CD4-positive, alpha-beta memory T cell (primary cell): ENCODE measurements at regions not wholly inside any gene's neighbourhood (a gene's known extent, or its start where the extent isn't known, plus 50 kb on each side); places are given as distances from the start of the nearest gene placed in this dataset.

Experiments
- CTCF ChIA-PET: fragments of 350-600 bp; sonication (Branson Sonifier 250); formaldehyde crosslinking; loops from one replicate; lab custom pipeline; 2021; ENCODE audit warnings: inconsistent platforms; ENCODE audit not compliant: partially characterized antibody; lab: Charles Lee
- POLR2A ChIA-PET: fragments of 350-600 bp; sonication (Branson Sonifier 250); formaldehyde crosslinking; loops from one replicate; lab custom pipeline; 2021; ENCODE audit not compliant: partially characterized antibody; lab: Charles Lee
- DNase-seq, 5 donors: peaks; one replicate each; pipeline versions ENCODE4 v3.0.0 to v3.0.0-alpha.2; 2020 to 2022; ENCODE audit warnings: mixed read lengths in 1 of 5
- H3K27ac ChIP-seq: one replicate; pipeline ENCODE4 v1.7.0; 2013; ENCODE audit warnings: low read depth, low read length
- H3K27me3 ChIP-seq: 2 replicates; pipeline ENCODE4 v1.7.0; 2013; ENCODE audit warnings: mild to moderate bottlenecking, low read length, moderate library complexity; ENCODE audit not compliant: insufficient read depth
- H3K36me3 ChIP-seq: 2 replicates; pipeline ENCODE4 v1.7.0; 2013; ENCODE audit warnings: mild to moderate bottlenecking, low read length, moderate library complexity; ENCODE audit not compliant: insufficient read depth
- H3K4me1 ChIP-seq: 2 replicates; pipeline ENCODE4 v1.7.0; 2013; ENCODE audit warnings: mild to moderate bottlenecking, low read length, moderate library complexity; ENCODE audit not compliant: insufficient read depth
- H3K4me3 ChIP-seq, 2 donors: one replicate each; pipeline ENCODE4 v1.7.0; 2013; ENCODE audit warnings: low read length in 2 of 2, mild to moderate bottlenecking in 1 of 2
- H3K9me3 ChIP-seq, 2 donors: one replicate each; pipeline ENCODE4 v1.7.0; 2013; ENCODE audit warnings: low read length in 2 of 2, control low read depth in 1 of 2; ENCODE audit not compliant: control insufficient read depth in 1 of 2
- H3K27ac Mint-ChIP-seq, 7 donors: one replicate each; pipeline ENCODE4 v1.8.0; 2020 to 2021; ENCODE audit warnings: mixed read lengths in 7 of 7, mild to moderate bottlenecking in 6 of 7, inconsistent platforms in 3 of 7, moderate library complexity in 3 of 7
- H3K27me3 Mint-ChIP-seq, 2 donors: one replicate each; pipeline ENCODE4 v1.8.0; 2020 to 2021; ENCODE audit warnings: mixed read lengths in 2 of 2
- H3K36me3 Mint-ChIP-seq, 2 donors: one replicate each; pipeline ENCODE4 v1.8.0; 2020 to 2021; ENCODE audit warnings: mixed read lengths in 2 of 2, inconsistent platforms in 1 of 2, mild to moderate bottlenecking in 1 of 2
- H3K4me1 Mint-ChIP-seq, 4 donors: one replicate each; pipeline ENCODE4 v1.8.0; 2020 to 2021; ENCODE audit warnings: mixed read lengths in 4 of 4, mild to moderate bottlenecking in 1 of 4
- H3K4me3 Mint-ChIP-seq, 8 donors: one replicate each; pipeline ENCODE4 v1.8.0; 2020 to 2021; ENCODE audit warnings: mixed read lengths in 8 of 8, mild to moderate bottlenecking in 7 of 8, moderate library complexity in 6 of 8, inconsistent platforms in 3 of 8
- H3K9me3 Mint-ChIP-seq, 8 donors: one replicate each; pipeline ENCODE4 v1.8.0; 2020 to 2021; ENCODE audit warnings: mixed read lengths in 8 of 8, mild to moderate bottlenecking in 5 of 8, inconsistent platforms in 3 of 8, moderate library complexity in 1 of 8
- intact Hi-C: fragments of 100-400 bp; cut with micrococcal nuclease; formaldehyde crosslinking; loops from one replicate; pipeline ENCODE4 v1.15.1; 2023

GRCh38 chr11:88231894-88232482 is 56.7 kb upstream of the RAB38 start:
- Mint-ChIP-seq H3K9me3 (peaks cover 3 to 35% (median 33%) of the 10 kb centered on the region in 8 donors), H3K4me1 (no peaks in the 10 kb centered on the region), H3K36me3 (peaks cover 6 to 25% of the 10 kb centered on the region in 2 donors), H3K27me3 (no peaks in the 10 kb centered on the region), H3K27ac (no peak overlapping the region), H3K4me3 (no peak overlapping the region)
- peak in 3 of 5 donors; percentile 20 to 35 (median 22) for DNase-seq
- Histone ChIP-seq H3K36me3 (no peaks in the 10 kb centered on the region), H3K27ac (no peak overlapping the region), H3K9me3 (peaks cover 0 to 5% of the 10 kb centered on the region in 2 donors), H3K27me3 (no peaks in the 10 kb centered on the region), H3K4me1 (no peaks in the 10 kb centered on the region), H3K4me3 (no peak overlapping the region)
- ChIA-PET POLR2A (no interaction called here), CTCF (interaction anchor here (0.7 to 4.2 kb wide), 14 partner anchors 9 to 323 kb away, joined by 3 to 39 read pairs (median 4); partner anchors contain the start of gene CTSC)
- intact Hi-C loops: loop anchor here (1.0 to 5.0 kb wide), 2 partner anchors 312 to 655 kb away; no protein-coding TSS in a partner anchor

GRCh38 chr11:88229303-88229702 is 54.1 kb upstream of the RAB38 start:
- DNase-seq: no peak
- Mint-ChIP-seq H3K9me3 (peaks cover 3 to 61% (median 59%) of the 10 kb centered on the region in 8 donors), H3K4me1 (no peaks in the 10 kb centered on the region), H3K36me3 (peaks cover 12 to 26% of the 10 kb centered on the region in 2 donors), H3K27me3 (no peaks in the 10 kb centered on the region), H3K4me3 (no peak overlapping the region), H3K27ac (no peak overlapping the region)
- H3K27ac ChIP-seq: no peak overlapping the region
- H3K36me3 ChIP-seq: no peaks in the 10 kb centered on the region
- H3K4me1 ChIP-seq: no peaks in the 10 kb centered on the region
- H3K9me3 ChIP-seq: peaks cover 0 to 5% of the 10 kb centered on the region in 2 donors
- ChIA-PET POLR2A (no interaction called here), CTCF (interaction anchor here (0.7 to 4.0 kb wide), 2 partner anchors 313 to 658 kb away, joined by 3 to 39 read pairs; no protein-coding TSS in a partner anchor)
- H3K27me3 ChIP-seq: no peaks in the 10 kb centered on the region
- intact Hi-C loops: no loop called here
- H3K4me3 ChIP-seq: no peak overlapping the region
